WTC11 (cell line): ENCODE measurements at regions not wholly inside any gene's neighbourhood (a gene's known extent, or its start where the extent isn't known, plus 50 kb on each side); places are given as distances from the start of the nearest gene placed in this dataset.

Experiments used
- CTCF ChIP-seq: fragments of 200-600 bp; IDR thresholded peaks from 2 replicates; pipeline ENCODE4 v1.8.0; 2022; ENCODE audit warnings: antibody characterized with exemption
- FOXK1 ChIP-seq: sonication (generic); formaldehyde crosslinking; IDR thresholded peaks from 2 replicates; pipeline ENCODE4 v1.8.0; 2022; ENCODE audit warnings: mild to moderate bottlenecking, moderate library complexity, missing genetic modification reagents
- FOXP1 ChIP-seq: sonication (generic); formaldehyde crosslinking; IDR thresholded peaks from 2 replicates; pipeline ENCODE4 v1.8.0; 2022; ENCODE audit warnings: missing genetic modification reagents, mild to moderate bottlenecking, moderate library complexity, borderline replicate concordance
- GTF2I ChIP-seq: fragments of 250-450 bp; sonication (Bioruptor Pico); conservative IDR thresholded peaks from 2 replicates; pipeline ENCODE4 v1.4.0; 2021; ENCODE audit warnings: mild to moderate bottlenecking
- USF2 ChIP-seq: sonication (generic); formaldehyde crosslinking; IDR thresholded peaks from 2 replicates; pipeline ENCODE4 v1.8.1; 2023; ENCODE audit warnings: mild to moderate bottlenecking, missing genetic modification reagents, moderate library complexity
- ZNF425 ChIP-seq: fragments of 250-450 bp; sonication (Bioruptor Pico); conservative IDR thresholded peaks from 2 replicates; pipeline ENCODE4 v1.9.0; 2021; ENCODE audit warnings: mild to moderate bottlenecking
- TF ChIP-seq, protein P1 (sequence below): sonication (generic); formaldehyde crosslinking; IDR thresholded peaks from 2 replicates; pipeline ENCODE4 v1.8.0; 2022; ENCODE audit warnings: mild to moderate bottlenecking, missing genetic modification reagents
- TF ChIP-seq, protein P2 (sequence below): sonication (generic); formaldehyde crosslinking; IDR thresholded peaks from 2 replicates; pipeline ENCODE4 v1.8.1; 2022; ENCODE audit warnings: low read depth, missing genetic modification reagents, borderline replicate concordance
- TF ChIP-seq, protein P3 (sequence below): sonication (generic); formaldehyde crosslinking; IDR thresholded peaks from 2 replicates; pipeline ENCODE4 v1.8.1; 2023; ENCODE audit warnings: mild to moderate bottlenecking, moderate library complexity, missing genetic modification reagents
- TF ChIP-seq, protein P4 (sequence below): fragments of 250-450 bp; sonication (Bioruptor Pico); IDR thresholded peaks from 2 replicates; pipeline ENCODE4 v1.8.0; 2021; ENCODE audit warnings: mild to moderate bottlenecking

GRCh38 chr13:22154041-22154440, 483.2 kb downstream of the FGF9 start:
- TF ChIP-seq, protein P1, sequence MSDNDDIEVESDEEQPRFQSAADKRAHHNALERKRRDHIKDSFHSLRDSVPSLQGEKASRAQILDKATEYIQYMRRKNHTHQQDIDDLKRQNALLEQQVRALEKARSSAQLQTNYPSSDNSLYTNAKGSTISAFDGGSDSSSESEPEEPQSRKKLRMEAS = no peak
- no peak for TF ChIP-seq CTCF
- TF ChIP-seq FOXP1 (CRISPR knock-in tag) = no peak
- TF ChIP-seq FOXK1 (CRISPR knock-in tag) = no peak
- TF ChIP-seq, protein P2, sequence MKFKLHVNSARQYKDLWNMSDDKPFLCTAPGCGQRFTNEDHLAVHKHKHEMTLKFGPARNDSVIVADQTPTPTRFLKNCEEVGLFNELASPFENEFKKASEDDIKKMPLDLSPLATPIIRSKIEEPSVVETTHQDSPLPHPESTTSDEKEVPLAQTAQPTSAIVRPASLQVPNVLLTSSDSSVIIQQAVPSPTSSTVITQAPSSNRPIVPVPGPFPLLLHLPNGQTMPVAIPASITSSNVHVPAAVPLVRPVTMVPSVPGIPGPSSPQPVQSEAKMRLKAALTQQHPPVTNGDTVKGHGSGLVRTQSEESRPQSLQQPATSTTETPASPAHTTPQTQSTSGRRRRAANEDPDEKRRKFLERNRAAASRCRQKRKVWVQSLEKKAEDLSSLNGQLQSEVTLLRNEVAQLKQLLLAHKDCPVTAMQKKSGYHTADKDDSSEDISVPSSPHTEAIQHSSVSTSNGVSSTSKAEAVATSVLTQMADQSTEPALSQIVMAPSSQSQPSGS = no peak
- TF ChIP-seq USF2 = no peak
- TF ChIP-seq ZNF425 (CRISPR knock-in tag) = no peak
- TF ChIP-seq, protein P3, sequence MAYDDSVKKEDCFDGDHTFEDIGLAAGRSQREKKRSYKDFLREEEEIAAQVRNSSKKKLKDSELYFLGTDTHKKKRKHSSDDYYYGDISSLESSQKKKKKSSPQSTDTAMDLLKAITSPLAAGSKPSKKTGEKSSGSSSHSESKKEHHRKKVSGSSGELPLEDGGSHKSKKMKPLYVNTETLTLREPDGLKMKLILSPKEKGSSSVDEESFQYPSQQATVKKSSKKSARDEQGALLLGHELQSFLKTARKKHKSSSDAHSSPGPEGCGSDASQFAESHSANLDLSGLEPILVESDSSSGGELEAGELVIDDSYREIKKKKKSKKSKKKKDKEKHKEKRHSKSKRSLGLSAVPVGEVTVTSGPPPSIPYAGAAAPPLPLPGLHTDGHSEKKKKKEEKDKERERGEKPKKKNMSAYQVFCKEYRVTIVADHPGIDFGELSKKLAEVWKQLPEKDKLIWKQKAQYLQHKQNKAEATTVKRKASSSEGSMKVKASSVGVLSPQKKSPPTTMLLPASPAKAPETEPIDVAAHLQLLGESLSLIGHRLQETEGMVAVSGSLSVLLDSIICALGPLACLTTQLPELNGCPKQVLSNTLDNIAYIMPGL (CRISPR knock-in tag) = no peak
- no peak for TF ChIP-seq GTF2I
- TF ChIP-seq, protein P4, sequence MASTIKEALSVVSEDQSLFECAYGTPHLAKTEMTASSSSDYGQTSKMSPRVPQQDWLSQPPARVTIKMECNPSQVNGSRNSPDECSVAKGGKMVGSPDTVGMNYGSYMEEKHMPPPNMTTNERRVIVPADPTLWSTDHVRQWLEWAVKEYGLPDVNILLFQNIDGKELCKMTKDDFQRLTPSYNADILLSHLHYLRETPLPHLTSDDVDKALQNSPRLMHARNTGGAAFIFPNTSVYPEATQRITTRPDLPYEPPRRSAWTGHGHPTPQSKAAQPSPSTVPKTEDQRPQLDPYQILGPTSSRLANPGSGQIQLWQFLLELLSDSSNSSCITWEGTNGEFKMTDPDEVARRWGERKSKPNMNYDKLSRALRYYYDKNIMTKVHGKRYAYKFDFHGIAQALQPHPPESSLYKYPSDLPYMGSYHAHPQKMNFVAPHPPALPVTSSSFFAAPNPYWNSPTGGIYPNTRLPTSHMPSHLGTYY (CRISPR knock-in tag) = no peak
